Smooth muscle cell (in vitro differentiated cells): ENCODE measurements at regions not wholly inside any gene's neighbourhood (a gene's known extent, or its start where the extent isn't known, plus 50 kb on each side); places are given as distances from the start of the nearest gene placed in this dataset.

Source experiments
- DNase-seq: peaks from one replicate; lab custom pipeline; 2025; ENCODE audit not compliant: unreplicated experiment; lab: John Stamatoyannopoulos, UW
- H2AFZ ChIP-seq: fragments of 200-600 bp; sonication (generic); 2 replicates; pipeline ENCODE4 v1.6.0; 2016; ENCODE audit warnings: antibody characterized with exemption, low read depth, mild to moderate bottlenecking
- H3F3A ChIP-seq: fragments of 200-600 bp; sonication (generic); 2 replicates; pipeline ENCODE4 v1.6.0; 2017; ENCODE audit warnings: antibody characterized with exemption, low read depth
- H3K27ac ChIP-seq: fragments of 200-600 bp; sonication (generic); 2 replicates; pipeline ENCODE4 v1.5.1; 2016; ENCODE audit warnings: low read depth, mild to moderate bottlenecking
- H3K27me3 ChIP-seq: fragments of 200-600 bp; sonication (generic); 2 replicates; pipeline ENCODE4 v1.6.1; 2016; ENCODE audit warnings: low read depth, mild to moderate bottlenecking
- H3K36me3 ChIP-seq: fragments of 200-600 bp; sonication (generic); 2 replicates; pipeline ENCODE4 v1.5.1; 2016; ENCODE audit warnings: low read depth
- H3K4me1 ChIP-seq: fragments of 200-600 bp; sonication (generic); 2 replicates; pipeline ENCODE4 v1.5.1; 2016; ENCODE audit warnings: low read depth
- H3K4me2 ChIP-seq: fragments of 200-600 bp; sonication (generic); 2 replicates; pipeline ENCODE4 v1.6.0; 2016; ENCODE audit warnings: mild to moderate bottlenecking
- H3K4me3 ChIP-seq: fragments of 200-600 bp; sonication (generic); 2 replicates; pipeline ENCODE4 v1.5.1; 2016; ENCODE audit warnings: mild to moderate bottlenecking
- H3K79me2 ChIP-seq: fragments of 200-600 bp; sonication (generic); 2 replicates; pipeline ENCODE4 v1.6.0; 2016; ENCODE audit warnings: low read depth, mild to moderate bottlenecking
- H3K9ac ChIP-seq: fragments of 200-600 bp; sonication (generic); 2 replicates; pipeline ENCODE4 v1.6.0; 2016; ENCODE audit warnings: low read depth
- H3K9me3 ChIP-seq: fragments of 200-600 bp; sonication (generic); replicated peaks from 2 replicates; pipeline ENCODE4 v1.5.1; 2016; ENCODE audit warnings: low read depth
- H4K20me1 ChIP-seq: fragments of 200-600 bp; sonication (generic); 2 replicates; pipeline ENCODE4 v1.6.0; 2016; ENCODE audit warnings: low read depth
- WGBS: methylation state at CpG from one replicate; pipeline ENCODE4 v1.1.7; 2016; ENCODE audit warnings: low lambda C conversion rate; 5-methylcytosine and 5-hydroxymethylcytosine counted together
- TF ChIP-seq, protein P1 (sequence below): fragments of 200-600 bp; sonication (generic); IDR thresholded peaks from 2 replicates; pipeline ENCODE4 v1.5.1; 2017; ENCODE audit warnings: borderline replicate concordance, mild to moderate bottlenecking, antibody characterized with exemption; ENCODE audit not compliant: insufficient read depth, poor library complexity, severe bottlenecking

DNA sequence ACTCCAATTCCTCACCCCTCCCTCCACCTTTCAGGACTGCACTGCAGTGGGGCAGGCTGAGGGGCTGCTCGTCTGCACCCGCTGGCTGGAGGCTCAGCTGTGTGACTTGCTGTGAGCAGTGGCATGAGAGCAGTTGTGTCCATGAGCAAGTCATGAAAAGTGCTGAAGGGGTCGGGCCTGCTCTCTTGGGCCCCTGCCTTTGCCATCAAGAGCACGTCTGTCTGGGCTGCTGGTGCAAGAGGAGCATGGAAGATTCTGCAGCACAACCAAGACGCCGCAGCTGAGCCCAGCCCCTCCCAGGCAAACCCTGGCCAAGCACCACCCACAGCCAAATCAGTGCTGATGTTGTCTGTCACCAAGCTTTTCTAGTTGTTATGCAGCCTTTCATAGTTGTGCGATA is 284.3 kb downstream of the TCERG1L start:
- Histone ChIP-seq H3K27ac (no peak overlapping the region), H4K20me1 (no peaks in the 10 kb centered on the region), H3K36me3 (no peaks in the 10 kb centered on the region), H3K79me2 (no peaks in the 10 kb centered on the region), H3K4me3 (no peak overlapping the region), H3F3A (no peaks in the 10 kb centered on the region), H2AFZ (no peak overlapping the region), H3K9ac (no peak overlapping the region), H3K9me3 (no peaks in the 10 kb centered on the region), H3K27me3 (peaks cover 11% of the 10 kb centered on the region), H3K4me2 (no peak overlapping the region), H3K4me1 (no peaks in the 10 kb centered on the region)
- 86% methylated on average over 5 of the region's 7 CpGs for WGBS
- TF ChIP-seq, protein P1, sequence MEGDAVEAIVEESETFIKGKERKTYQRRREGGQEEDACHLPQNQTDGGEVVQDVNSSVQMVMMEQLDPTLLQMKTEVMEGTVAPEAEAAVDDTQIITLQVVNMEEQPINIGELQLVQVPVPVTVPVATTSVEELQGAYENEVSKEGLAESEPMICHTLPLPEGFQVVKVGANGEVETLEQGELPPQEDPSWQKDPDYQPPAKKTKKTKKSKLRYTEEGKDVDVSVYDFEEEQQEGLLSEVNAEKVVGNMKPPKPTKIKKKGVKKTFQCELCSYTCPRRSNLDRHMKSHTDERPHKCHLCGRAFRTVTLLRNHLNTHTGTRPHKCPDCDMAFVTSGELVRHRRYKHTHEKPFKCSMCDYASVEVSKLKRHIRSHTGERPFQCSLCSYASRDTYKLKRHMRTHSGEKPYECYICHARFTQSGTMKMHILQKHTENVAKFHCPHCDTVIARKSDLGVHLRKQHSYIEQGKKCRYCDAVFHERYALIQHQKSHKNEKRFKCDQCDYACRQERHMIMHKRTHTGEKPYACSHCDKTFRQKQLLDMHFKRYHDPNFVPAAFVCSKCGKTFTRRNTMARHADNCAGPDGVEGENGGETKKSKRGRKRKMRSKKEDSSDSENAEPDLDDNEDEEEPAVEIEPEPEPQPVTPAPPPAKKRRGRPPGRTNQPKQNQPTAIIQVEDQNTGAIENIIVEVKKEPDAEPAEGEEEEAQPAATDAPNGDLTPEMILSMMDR: no peak
- DNase-seq: no peak

DNA sequence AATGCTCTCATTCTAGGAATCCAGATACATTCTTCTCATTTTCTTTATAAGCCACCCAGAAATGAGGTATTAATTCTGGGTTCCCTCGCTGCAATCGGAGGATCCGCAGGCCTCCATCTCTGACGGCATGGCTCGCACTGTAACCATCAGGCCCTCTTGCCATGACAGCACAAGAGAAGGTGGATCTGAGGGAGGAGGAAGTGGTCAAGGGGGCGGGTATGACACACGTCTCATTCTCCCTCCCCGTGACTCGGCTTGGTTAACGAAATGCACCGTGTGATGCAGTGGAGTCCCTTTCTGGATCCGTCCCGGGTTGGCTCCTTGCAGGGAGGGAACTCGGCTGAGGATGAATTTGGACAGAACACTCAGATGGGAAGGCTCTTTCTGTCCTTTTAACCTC is 280.2 kb downstream of the TCERG1L start:
- Histone ChIP-seq H3K9ac (no peak overlapping the region), H3F3A (no peaks in the 10 kb centered on the region), H3K4me2 (no peak overlapping the region), H3K36me3 (no peaks in the 10 kb centered on the region), H2AFZ (no peak overlapping the region), H3K27ac (no peak overlapping the region), H3K4me1 (no peaks in the 10 kb centered on the region), H3K27me3 (peaks cover 7% of the 10 kb centered on the region), H4K20me1 (no peaks in the 10 kb centered on the region), H3K9me3 (no peaks in the 10 kb centered on the region), H3K4me3 (no peak overlapping the region), H3K79me2 (no peaks in the 10 kb centered on the region)
- 88% methylated on average over 14 of the region's 14 CpGs for WGBS
- no peak for DNase-seq
- TF ChIP-seq, protein P1: no peak

DNA sequence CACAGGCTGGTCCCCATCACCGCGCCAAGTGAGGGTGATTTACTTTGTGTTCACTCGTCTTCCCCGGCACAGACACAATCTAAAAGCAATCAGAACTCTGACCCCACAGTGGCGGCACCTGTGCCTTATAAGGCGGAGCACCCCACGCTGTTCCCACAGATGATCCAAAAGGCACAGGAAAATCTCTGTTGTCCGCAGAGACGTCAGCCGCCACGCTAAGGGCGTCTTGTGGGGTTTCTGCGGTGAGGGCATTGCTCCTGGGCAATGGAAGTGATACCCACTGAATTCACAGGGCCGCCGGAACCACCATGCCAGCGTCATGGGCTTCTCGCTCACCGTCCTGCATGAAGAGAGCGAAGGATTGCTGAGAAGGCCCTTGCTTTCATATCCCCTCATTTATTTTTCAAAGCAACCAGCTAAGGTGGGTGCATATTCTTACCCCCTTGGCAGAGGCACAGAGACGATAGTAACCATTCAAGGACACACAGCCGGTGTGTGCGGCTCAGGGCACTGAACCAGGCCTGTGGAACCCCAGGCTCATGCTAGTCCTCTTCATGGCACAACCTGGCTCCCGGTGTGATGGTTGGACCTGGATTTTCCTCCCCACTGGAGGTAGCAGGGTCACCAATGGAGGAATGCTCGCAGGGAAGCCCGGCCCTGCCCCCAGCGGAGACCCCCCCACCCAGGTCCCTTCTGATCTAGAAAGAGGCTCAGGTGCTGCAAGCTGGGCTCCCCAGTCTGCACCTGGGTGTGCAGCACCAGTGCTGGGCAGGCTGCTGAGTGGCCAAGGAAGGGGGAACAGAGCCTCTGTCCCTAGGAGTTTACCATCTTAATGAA is 279.0 kb downstream of the TCERG1L start:
- no peaks in the 10 kb centered on the region for H3K36me3 ChIP-seq
- H3F3A ChIP-seq: no peaks in the 10 kb centered on the region
- H3K4me1 ChIP-seq: no peaks in the 10 kb centered on the region
- no peak overlapping the region for H3K4me2 ChIP-seq
- DNase-seq: no peak
- no peaks in the 10 kb centered on the region for H4K20me1 ChIP-seq
- WGBS: 96% methylated on average over 26 of the region's 26 CpGs
- H2AFZ ChIP-seq: no peak overlapping the region
- TF ChIP-seq, protein P1: no peak
- no peak overlapping the region for H3K27ac ChIP-seq
- H3K9ac ChIP-seq: no peak overlapping the region
- H3K4me3 ChIP-seq: no peak overlapping the region
- no peaks in the 10 kb centered on the region for H3K79me2 ChIP-seq
- no peaks in the 10 kb centered on the region for H3K9me3 ChIP-seq
- peaks cover 7% of the 10 kb centered on the region for H3K27me3 ChIP-seq
